ENCODE measurements at regions not wholly inside any gene's neighbourhood (a gene's known extent, or its start where the extent isn't known, plus 50 kb on each side); places are given as distances from the start of the nearest gene placed in this dataset.

DNA sequence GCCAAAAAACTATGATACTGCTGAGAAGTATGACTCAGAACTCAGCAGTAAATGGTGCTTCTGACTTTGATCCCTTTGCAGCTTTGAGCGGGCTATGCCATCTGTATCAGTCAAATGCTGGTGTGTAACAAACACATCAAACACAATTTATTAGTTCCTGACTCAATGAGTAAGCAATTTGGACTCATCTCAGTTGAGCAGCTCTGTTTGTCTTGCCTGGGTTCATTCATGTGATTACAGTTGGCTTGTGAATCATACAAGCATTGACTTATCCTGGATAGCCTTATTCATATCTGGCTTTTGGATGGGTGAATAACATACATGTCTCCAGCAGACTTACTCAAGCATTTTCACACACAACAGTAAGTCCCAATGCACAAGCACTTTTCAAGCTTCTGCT, 858.8 kb downstream of the METTL15 start:
- TF ChIP-seq POLR2AphosphoS5 (IDR thresholded peaks at IDR 0.05; ENCODE audit: low read depth, low read length) (no peak), EZH2phosphoT487 (IDR thresholded peaks at IDR 0.05; ENCODE audit: borderline replicate concordance, low read depth) (no peak), FOXJ3 (CRISPR knock-in tag; IDR thresholded peaks at IDR 0.05) (no peak), CTCF (IDR thresholded peaks at IDR 0.05) (no peak), SIN3A (IDR thresholded peaks at IDR 0.05; ENCODE audit: borderline replicate concordance, low read depth, low read length) (no peak), RCOR1 (IDR thresholded peaks at IDR 0.05; ENCODE audit: low read length) (no peak), YY1 (IDR thresholded peaks at IDR 0.05; ENCODE audit: low read depth) (no peak), GATA2 (CRISPR knock-in tag; IDR thresholded peaks at IDR 0.05) (no peak), RAD21 (IDR thresholded peaks at IDR 0.05; ENCODE audit: low read length) (no peak), SMC3 (IDR thresholded peaks at IDR 0.05; ENCODE audit: low read depth, low read length) (no peak), TAF1 (IDR thresholded peaks at IDR 0.05; ENCODE audit: borderline replicate concordance, low read depth, low read length) (no peak), MAX (IDR thresholded peaks at IDR 0.05; ENCODE audit: low read depth) (no peak), FOXM1 (IDR thresholded peaks at IDR 0.05; ENCODE audit: low read depth) (no peak)
